GM12878 (cell line): ENCODE measurements at regions not wholly inside any gene's neighbourhood (a gene's known extent, or its start where the extent isn't known, plus 50 kb on each side); places are given as distances from the start of the nearest gene placed in this dataset.

Source experiments
- ATAC-seq: fragments of 200-7000 bp; cut with Tn5 transposase; 3 replicates; pipeline ENCODE4 v1.9.1; 2020; ENCODE audit warnings: mild to moderate bottlenecking, moderate library complexity
- BruUV-seq: library from RNA; stranded (reverse); fragments of 400-500 nt; replicated peaks from 2 replicates; lab custom pipeline; 2021; lab: Mats Ljungman, UMichigan
- CTCF ChIA-PET: fragments of 300-600 bp; sonication (Branson Sonifier 250); formaldehyde crosslinking; extraction: SDS; loops from one replicate; lab custom pipeline; 2021; ENCODE audit warnings: inconsistent platforms; lab: Yijun Ruan, JAX
- POLR2A ChIA-PET: fragments of 350-600 bp; formaldehyde crosslinking; extraction: SDS; loops from one replicate; lab custom pipeline; 2021; ENCODE audit warnings: inconsistent platforms; lab: Charles Lee
- RAD21 ChIA-PET: fragments of 300-600 bp; sonication (Branson Sonifier 250); formaldehyde crosslinking; loops from one replicate; lab custom pipeline; 2023; ENCODE audit warnings: antibody characterized with exemption; ENCODE audit not compliant: unreplicated experiment; lab: Charles Lee
- SMC1A ChIA-PET: fragments of 300-600 bp; sonication (Branson Sonifier 250); formaldehyde crosslinking; loops from one replicate; lab custom pipeline; 2023; ENCODE audit not compliant: unreplicated experiment, uncharacterized antibody; lab: Charles Lee
- DNase-seq: peaks from one replicate; pipeline ENCODE4 v3.0.0-alpha.2; 2011; ENCODE audit warnings: low read depth, low spot score
- FAIRE-seq: peaks from 3 replicates; lab custom pipeline; 2011; peaks lifted over from hg19 to GRCh38; lab: Jason Lieb, UNC
- H2AFZ ChIP-seq: 2 replicates; pipeline ENCODE4 v1.6.0; 2011; ENCODE audit warnings: low read depth, low read length, control low read depth; ENCODE audit not compliant: control insufficient read depth
- H3K27ac ChIP-seq: 2 replicates; pipeline ENCODE4 v1.5.1; 2011; ENCODE audit warnings: control low read depth; ENCODE audit not compliant: control insufficient read depth, insufficient read depth
- H3K27me3 ChIP-seq, 2 experiments: replicated peaks in 1 of 2; 2 replicates each; pipeline versions ENCODE4 v1.6.0 to v1.6.1; 2011; ENCODE audit warnings: low read length in 1 of 2; ENCODE audit not compliant: control insufficient read depth in 2 of 2, insufficient read depth in 2 of 2
- H3K36me3 ChIP-seq, 2 experiments: 2 replicates each; pipeline ENCODE4 v1.5.1; 2011; ENCODE audit warnings: low read length in 1 of 2; ENCODE audit not compliant: control insufficient read depth in 2 of 2, insufficient read depth in 2 of 2
- H3K4me1 ChIP-seq: 2 replicates; pipeline ENCODE4 v1.6.1; 2011; ENCODE audit warnings: mild to moderate bottlenecking, low read length, moderate library complexity, mixed read lengths; ENCODE audit not compliant: control insufficient read depth, insufficient read depth
- H3K4me2 ChIP-seq: 2 replicates; pipeline ENCODE4 v1.6.0; 2011; ENCODE audit warnings: control low read depth; ENCODE audit not compliant: control insufficient read depth, insufficient read depth
- H3K4me3 ChIP-seq: fragments of 200-600 bp; sonication (generic); 2 replicates; pipeline ENCODE4 v1.5.1; 2016
- H3K79me2 ChIP-seq: 2 replicates; pipeline ENCODE4 v1.6.0; 2011; ENCODE audit warnings: low read length; ENCODE audit not compliant: control insufficient read depth, insufficient read depth
- H3K9ac ChIP-seq: 2 replicates; pipeline ENCODE4 v1.8.0; 2011; ENCODE audit warnings: low read length, control low read depth, mixed read lengths; ENCODE audit not compliant: control insufficient read depth, insufficient read depth
- H3K9me3 ChIP-seq: replicated peaks from 3 replicates; pipeline ENCODE4 v1.5.1; 2011; ENCODE audit warnings: mild to moderate bottlenecking, low read length; ENCODE audit not compliant: control insufficient read depth, insufficient read depth
- H4K20me1 ChIP-seq: 2 replicates; pipeline ENCODE4 v1.6.0; 2011; ENCODE audit not compliant: control insufficient read depth, insufficient read depth
- GABPA ChIP-seq: IDR thresholded peaks from 2 replicates; pipeline ENCODE4 v1.6.1; 2014; ENCODE audit warnings: antibody characterized with exemption, low read depth, mild to moderate bottlenecking, inconsistent platforms
- HDAC6 ChIP-seq: fragments of 200-600 bp; sonication (generic); IDR thresholded peaks from one replicate; pipeline ENCODE4 v1.8.0; 2017; ENCODE audit warnings: antibody characterized with exemption; ENCODE audit not compliant: unreplicated experiment
- MEF2B ChIP-seq: fragments of 450-650 bp; IDR thresholded peaks from 2 replicates; pipeline ENCODE4 v1.6.1; 2018; ENCODE audit warnings: mild to moderate bottlenecking, moderate library complexity; ENCODE audit not compliant: partially characterized antibody, poor library complexity, severe bottlenecking
- NFIC ChIP-seq: IDR thresholded peaks from 2 replicates; pipeline ENCODE4 v1.6.1; 2012; ENCODE audit warnings: low read depth, mild to moderate bottlenecking, inconsistent platforms, low read length, moderate library complexity
- NKRF ChIP-seq: fragments of 450-650 bp; conservative IDR thresholded peaks from 2 replicates; pipeline ENCODE4 v1.6.1; 2017; ENCODE audit warnings: mild to moderate bottlenecking, moderate library complexity
- POLR2A ChIP-seq: IDR thresholded peaks from 2 replicates; pipeline ENCODE4 v1.6.1; 2011; ENCODE audit warnings: low read depth, mild to moderate bottlenecking, low read length
- SIN3A ChIP-seq: IDR thresholded peaks from 2 replicates; pipeline ENCODE4 v1.6.1; 2012; ENCODE audit warnings: low read depth, low read length, improper control_type of control experiment
- SUZ12 ChIP-seq: fragments of 200-600 bp; sonication (generic); IDR thresholded peaks from one replicate; pipeline ENCODE4 v1.6.1; 2018; ENCODE audit warnings: antibody characterized with exemption, mild to moderate bottlenecking; ENCODE audit not compliant: unreplicated experiment
- USF1 ChIP-seq: IDR thresholded peaks from 2 replicates; pipeline ENCODE4 v1.6.1; 2011; ENCODE audit warnings: borderline replicate concordance, low read depth, mild to moderate bottlenecking, moderate library complexity, mixed read lengths, low read length; ENCODE audit not compliant: insufficient read depth; ENCODE audit errors: extremely low read length
- WGBS: methylation state at CpG from one replicate; pipeline ENCODE4 v1.1.6; 2016; ENCODE audit warnings: low lambda C conversion rate; ENCODE audit not compliant: insufficient replicate concordance, insufficient coverage; ENCODE audit errors: missing lambda C conversion rate; 5-methylcytosine and 5-hydroxymethylcytosine counted together
- in situ Hi-C: fragments of 300-500 bp; cut with MboI; formaldehyde crosslinking; loops from 9 replicates; pipeline ENCODE4 v1.14.3; 2018; ENCODE audit warnings: mixed read lengths
- intact Hi-C: fragments of 100-400 bp; cut with micrococcal nuclease; formaldehyde crosslinking; loops from one replicate; pipeline ENCODE4 v1.14.2; 2022; ENCODE audit not compliant: unreplicated experiment

GRCh38 chr2:152867397-152867796 lies 149.0 kb downstream of the ARL6IP6 start:
- Histone ChIP-seq H4K20me1 (no peaks in the 10 kb centered on the region), H3K4me1 (no peaks in the 10 kb centered on the region), H3K9ac (no peak overlapping the region), H3K27ac (no peak overlapping the region), H3K9me3 (no peaks in the 10 kb centered on the region), H2AFZ (no peak overlapping the region), H3K4me2 (no peak overlapping the region), H3K4me3 (no peak overlapping the region), H3K27me3 (no peaks in the 10 kb centered on the region), H3K79me2 (no peaks in the 10 kb centered on the region), H3K36me3 (no peaks in the 10 kb centered on the region)
- ChIA-PET CTCF (no interaction called here), POLR2A (no interaction called here), SMC1A (interaction anchor here (1.0 kb wide), 1 partner anchor 66 kb away, joined by 3 read pairs; no protein-coding TSS in a partner anchor), RAD21 (no interaction called here)
- DNase-seq: no peak
- BruUV-seq: no TSS peak
- ATAC-seq: no peak
- intact Hi-C loops (no loop called here), in situ Hi-C loops (no loop called here)
- TF ChIP-seq SIN3A: no peak
- no peak for TF ChIP-seq GABPA
- TF ChIP-seq SUZ12: no peak
- no peak for TF ChIP-seq NKRF
- no peak for TF ChIP-seq MEF2B
- TF ChIP-seq USF1: no peak
- no peak for TF ChIP-seq HDAC6
- TF ChIP-seq POLR2A: no peak
- no peak for TF ChIP-seq NFIC
- FAIRE-seq: no peak
- WGBS: 32% methylated on average over 3 of the region's 3 CpGs
